DOHH2 (cell line): ENCODE measurements at regions not wholly inside any gene's neighbourhood (a gene's known extent, or its start where the extent isn't known, plus 50 kb on each side); places are given as distances from the start of the nearest gene placed in this dataset.

Source experiments
- H3F3A ChIP-seq: fragments of 200-600 bp; sonication (generic), shearing (Covaris generic); 2 replicates; pipeline ENCODE4 v1.6.0; 2016; ENCODE audit warnings: antibody characterized with exemption, mild to moderate bottlenecking; ENCODE audit not compliant: control insufficient read depth, insufficient read depth
- H3K27ac ChIP-seq: fragments of 200-600 bp; sonication (generic); 2 replicates; pipeline ENCODE4 v1.5.1; 2014; ENCODE audit warnings: low read depth, mild to moderate bottlenecking, low read length, moderate library complexity
- H3K27me3 ChIP-seq: fragments of 200-600 bp; sonication (generic); 2 replicates; pipeline ENCODE4 v1.6.1; 2014; ENCODE audit warnings: mild to moderate bottlenecking, low read length, mixed read lengths; ENCODE audit not compliant: control insufficient read depth
- H3K36me3 ChIP-seq: fragments of 200-600 bp; sonication (generic); 2 replicates; pipeline ENCODE4 v1.6.1; 2014; ENCODE audit warnings: mild to moderate bottlenecking, low read length, moderate library complexity, mixed read lengths; ENCODE audit not compliant: control insufficient read depth
- H3K4me1 ChIP-seq: fragments of 200-600 bp; sonication (generic); 2 replicates; pipeline ENCODE4 v1.6.1; 2014; ENCODE audit warnings: mild to moderate bottlenecking, low read length, mixed read lengths; ENCODE audit not compliant: control insufficient read depth
- H3K4me2 ChIP-seq: fragments of 200-600 bp; sonication (generic); 2 replicates; pipeline ENCODE4 v1.6.0; 2014; ENCODE audit warnings: mild to moderate bottlenecking, low read length, moderate library complexity
- H3K4me3 ChIP-seq: fragments of 200-600 bp; sonication (generic); 2 replicates; pipeline ENCODE4 v1.5.1; 2014; ENCODE audit warnings: mild to moderate bottlenecking, low read length, mixed read lengths
- H3K79me2 ChIP-seq: fragments of 200-600 bp; sonication (generic); 2 replicates; pipeline ENCODE4 v1.6.1; 2014; ENCODE audit warnings: mild to moderate bottlenecking, low read length, mixed read lengths; ENCODE audit not compliant: control insufficient read depth
- H3K9me2 ChIP-seq: fragments of 200-600 bp; sonication (generic); replicated peaks from 2 replicates; pipeline ENCODE4 v1.6.1; 2014; ENCODE audit warnings: mild to moderate bottlenecking, low read length, mixed read lengths; ENCODE audit not compliant: control insufficient read depth
- H3K9me3 ChIP-seq: fragments of 200-600 bp; sonication (generic); 2 replicates; pipeline ENCODE4 v1.6.1; 2014; ENCODE audit warnings: antibody characterized with exemption, low read length, mixed read lengths; ENCODE audit not compliant: control insufficient read depth, insufficient read depth
- H4K20me1 ChIP-seq: fragments of 200-600 bp; sonication (generic); 2 replicates; pipeline ENCODE4 v1.6.0; 2014; ENCODE audit warnings: low read depth, mild to moderate bottlenecking, antibody characterized with exemption, low read length, moderate library complexity; ENCODE audit not compliant: control insufficient read depth, insufficient read depth
- EZH2phosphoT487 ChIP-seq: fragments of 200-600 bp; sonication (generic); IDR thresholded peaks from 2 replicates; pipeline ENCODE4 v1.6.1; 2017; ENCODE audit warnings: borderline replicate concordance, mild to moderate bottlenecking, antibody characterized with exemption, low read length, moderate library complexity, mixed read lengths
- TF ChIP-seq, protein P1 (sequence below): fragments of 200-600 bp; sonication (generic); IDR thresholded peaks from one replicate; pipeline ENCODE4 v1.5.1; 2014; ENCODE audit warnings: antibody characterized with exemption, mild to moderate bottlenecking, low read depth, low read length; ENCODE audit not compliant: poor library complexity, severe bottlenecking

DNA sequence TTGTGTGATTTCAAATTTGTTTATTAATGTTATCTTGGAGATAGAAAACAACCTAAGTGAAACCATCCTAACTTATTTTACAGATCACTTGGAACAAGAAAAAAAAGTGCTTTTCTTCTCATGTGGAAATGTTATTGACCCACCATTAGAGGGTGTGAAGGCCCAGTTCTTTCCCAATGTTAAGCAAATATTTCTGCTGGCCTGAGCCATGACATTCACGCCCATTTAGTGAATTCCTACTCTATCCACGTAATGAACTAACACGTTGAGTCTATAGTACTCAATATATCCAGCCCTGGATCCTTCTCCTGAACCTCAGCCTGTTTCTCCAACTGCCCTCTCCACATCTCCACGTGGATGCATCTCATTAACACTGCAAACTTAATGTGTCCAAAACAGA is 180.6 kb upstream of the ZFP64 start:
- no peaks in the 10 kb centered on the region for H3F3A ChIP-seq
- no peaks in the 10 kb centered on the region for H3K36me3 ChIP-seq
- H3K4me1 ChIP-seq = no peaks in the 10 kb centered on the region
- no peaks in the 10 kb centered on the region for H3K9me2 ChIP-seq
- no peaks in the 10 kb centered on the region for H3K79me2 ChIP-seq
- no peak overlapping the region for H3K4me3 ChIP-seq
- H3K4me2 ChIP-seq = no peak overlapping the region
- no peaks in the 10 kb centered on the region for H4K20me1 ChIP-seq
- H3K9me3 ChIP-seq = no peaks in the 10 kb centered on the region
- H3K27ac ChIP-seq = no peak overlapping the region
- no peaks in the 10 kb centered on the region for H3K27me3 ChIP-seq
- TF ChIP-seq, protein P1, sequence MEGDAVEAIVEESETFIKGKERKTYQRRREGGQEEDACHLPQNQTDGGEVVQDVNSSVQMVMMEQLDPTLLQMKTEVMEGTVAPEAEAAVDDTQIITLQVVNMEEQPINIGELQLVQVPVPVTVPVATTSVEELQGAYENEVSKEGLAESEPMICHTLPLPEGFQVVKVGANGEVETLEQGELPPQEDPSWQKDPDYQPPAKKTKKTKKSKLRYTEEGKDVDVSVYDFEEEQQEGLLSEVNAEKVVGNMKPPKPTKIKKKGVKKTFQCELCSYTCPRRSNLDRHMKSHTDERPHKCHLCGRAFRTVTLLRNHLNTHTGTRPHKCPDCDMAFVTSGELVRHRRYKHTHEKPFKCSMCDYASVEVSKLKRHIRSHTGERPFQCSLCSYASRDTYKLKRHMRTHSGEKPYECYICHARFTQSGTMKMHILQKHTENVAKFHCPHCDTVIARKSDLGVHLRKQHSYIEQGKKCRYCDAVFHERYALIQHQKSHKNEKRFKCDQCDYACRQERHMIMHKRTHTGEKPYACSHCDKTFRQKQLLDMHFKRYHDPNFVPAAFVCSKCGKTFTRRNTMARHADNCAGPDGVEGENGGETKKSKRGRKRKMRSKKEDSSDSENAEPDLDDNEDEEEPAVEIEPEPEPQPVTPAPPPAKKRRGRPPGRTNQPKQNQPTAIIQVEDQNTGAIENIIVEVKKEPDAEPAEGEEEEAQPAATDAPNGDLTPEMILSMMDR = no peak
- TF ChIP-seq EZH2phosphoT487 = no peak

GRCh38 chr20:52365688-52366087 is 174.1 kb upstream of the ZFP64 start:
- Histone ChIP-seq H3K27me3 (no peaks in the 10 kb centered on the region; the same call in 1 of the 2 replicates), H3K9me2 (no peaks in the 10 kb centered on the region), H3K36me3 (no peaks in the 10 kb centered on the region), H3K79me2 (no peaks in the 10 kb centered on the region), H3K4me3 (no peak overlapping the region), H3K4me2 (no peak overlapping the region), H3F3A (no peaks in the 10 kb centered on the region), H4K20me1 (no peaks in the 10 kb centered on the region), H3K4me1 (no peaks in the 10 kb centered on the region), H3K9me3 (no peaks in the 10 kb centered on the region), H3K27ac (no peak overlapping the region)
- TF ChIP-seq, protein P1 = no peak
- no peak for TF ChIP-seq EZH2phosphoT487

DNA sequence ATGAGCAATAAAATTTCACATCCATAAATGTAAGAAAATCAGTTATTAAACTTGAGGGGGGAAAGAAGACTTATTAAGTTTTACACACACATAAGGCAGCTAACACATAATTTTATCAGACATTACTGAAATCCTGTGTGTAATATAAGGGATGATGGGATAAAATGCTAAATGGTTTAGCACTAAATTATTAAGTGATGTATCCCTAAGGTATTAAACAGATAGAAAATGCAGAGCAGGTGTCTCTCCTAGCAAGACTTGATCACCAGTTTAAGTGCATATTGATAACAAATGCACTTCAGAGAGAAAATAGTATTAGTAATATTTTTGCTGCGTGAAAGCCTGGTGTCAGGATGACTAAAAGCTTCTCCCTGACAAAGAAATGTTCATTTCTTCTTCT is 172.8 kb upstream of the ZFP64 start:
- no peaks in the 10 kb centered on the region for H3K4me1 ChIP-seq
- H3K79me2 ChIP-seq = no peaks in the 10 kb centered on the region
- no peaks in the 10 kb centered on the region; the same call in 1 of the 2 replicates for H3K27me3 ChIP-seq
- no peaks in the 10 kb centered on the region for H3K9me3 ChIP-seq
- no peak overlapping the region for H3K4me3 ChIP-seq
- TF ChIP-seq, protein P1 = no peak
- no peak for TF ChIP-seq EZH2phosphoT487
- no peaks in the 10 kb centered on the region for H3K36me3 ChIP-seq
- no peak overlapping the region for H3K4me2 ChIP-seq
- H3F3A ChIP-seq = no peaks in the 10 kb centered on the region
- H4K20me1 ChIP-seq = no peaks in the 10 kb centered on the region
- H3K27ac ChIP-seq = no peak overlapping the region
- H3K9me2 ChIP-seq = no peaks in the 10 kb centered on the region
